SH-SY5Y (cell line): ENCODE measurements at regions not wholly inside any gene's neighbourhood (a gene's known extent, or its start where the extent isn't known, plus 50 kb on each side); places are given as distances from the start of the nearest gene placed in this dataset.

ENCODE experiments used
- GATA2 ChIP-seq: IDR thresholded peaks from 2 replicates; pipeline ENCODE4 v1.6.1; 2011; ENCODE audit warnings: mild to moderate bottlenecking, low read depth, low read length
- GATA3 ChIP-seq: IDR thresholded peaks from 2 replicates; pipeline ENCODE4 v1.6.1; 2011; ENCODE audit warnings: low read depth, mild to moderate bottlenecking, low read length, moderate library complexity

DNA sequence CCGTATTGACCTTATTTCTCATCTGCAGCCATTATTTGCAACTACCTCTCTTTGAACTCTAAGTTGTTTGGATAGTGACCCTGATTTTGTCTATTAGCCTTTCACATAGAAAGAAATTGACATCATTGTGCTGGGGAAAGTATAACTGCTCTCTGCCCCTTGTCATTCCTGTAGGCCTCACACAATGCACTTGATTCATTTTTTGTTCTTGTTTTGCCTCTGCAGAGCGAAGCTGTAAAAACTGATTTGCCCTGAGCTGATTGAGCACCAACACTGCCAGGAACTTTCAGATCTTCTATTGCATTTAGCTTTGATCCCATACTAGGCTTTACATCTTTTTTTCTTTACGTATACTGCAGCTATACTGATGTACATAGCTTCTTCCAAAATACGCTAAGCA lies 167.2 kb upstream of the PTBP2 start:
- TF ChIP-seq GATA3 (no peak), GATA2 (no peak)
